ENCODE measurements at regions not wholly inside any gene's neighbourhood (a gene's known extent, or its start where the extent isn't known, plus 50 kb on each side); places are given as distances from the start of the nearest gene placed in this dataset.

- H3K4me2 ChIP-seq (ENCODE audit: low read length): no peak overlapping the region
- no peak overlapping the region for H3K9ac ChIP-seq (ENCODE audit: low read length)
- no peaks in the 10 kb centered on the region for H3K27me3 ChIP-seq (ENCODE audit: insufficient read depth, low read length, poor library complexity)
- H3K27ac ChIP-seq (ENCODE audit: low read depth, low read length): no peak overlapping the region
- no peak overlapping the region for H2AK5ac ChIP-seq (ENCODE audit: low read length)
- H3K79me2 ChIP-seq (ENCODE audit: control insufficient read depth, insufficient read depth, low read length): no peaks in the 10 kb centered on the region
- H3K23ac ChIP-seq (ENCODE audit: low read length): no peak overlapping the region
- H2BK5ac ChIP-seq (ENCODE audit: low read length): no peak overlapping the region
- H3K36me3 ChIP-seq (ENCODE audit: control insufficient read depth, insufficient read depth, low read length): no peaks in the 10 kb centered on the region
- H3K56ac ChIP-seq (ENCODE audit: low read length): no peak overlapping the region
- no peak overlapping the region for H4K5ac ChIP-seq (ENCODE audit: low read length)
- no peak overlapping the region for H3K18ac ChIP-seq (ENCODE audit: low read length)
- no peaks in the 10 kb centered on the region for H3K4me1 ChIP-seq (ENCODE audit: control insufficient read depth, low read depth, low read length)
- no peak overlapping the region for H2BK120ac ChIP-seq (ENCODE audit: low read depth, low read length)
- no peaks in the 10 kb centered on the region for H3K79me1 ChIP-seq (ENCODE audit: low read length)
- no peak overlapping the region for H2BK15ac ChIP-seq (replicated peaks; ENCODE audit: low read depth)
- no peak for DNase-seq
- no peak overlapping the region for H3K4me3 ChIP-seq (ENCODE audit: low read length)
- no peak overlapping the region for H4K8ac ChIP-seq (ENCODE audit: low read depth, low read length)
- H3K4ac ChIP-seq (ENCODE audit: low read depth, low read length): no peak overlapping the region
- WGBS (ENCODE audit: extremely low coverage, insufficient coverage, low lambda C conversion rate): no CpG with 5 or more reads among the region's 2 CpGs
Observed at GRCh38 chr13:50197705-50198104, 182.5 kb downstream of the KCNRG start.

GRCh38 chr13:50198508-50198907 is 183.3 kb downstream of the KCNRG start:
- Histone ChIP-seq H3K79me1 (ENCODE audit: low read length) (no peaks in the 10 kb centered on the region), H3K4me3 (ENCODE audit: low read length) (no peak overlapping the region), H3K4me2 (ENCODE audit: low read length) (no peak overlapping the region), H2BK120ac (ENCODE audit: low read depth, low read length) (no peak overlapping the region), H3K79me2 (ENCODE audit: control insufficient read depth, insufficient read depth, low read length) (no peaks in the 10 kb centered on the region), H3K4me1 (ENCODE audit: control insufficient read depth, low read depth, low read length) (no peaks in the 10 kb centered on the region), H4K5ac (ENCODE audit: low read length) (no peak overlapping the region), H3K4ac (ENCODE audit: low read depth, low read length) (no peak overlapping the region), H3K23ac (ENCODE audit: low read length) (no peak overlapping the region), H3K36me3 (ENCODE audit: control insufficient read depth, insufficient read depth, low read length) (no peaks in the 10 kb centered on the region), H3K56ac (ENCODE audit: low read length) (no peak overlapping the region), H3K9ac (ENCODE audit: low read length) (no peak overlapping the region), H2BK15ac (replicated peaks; ENCODE audit: low read depth) (no peak overlapping the region), H2BK5ac (ENCODE audit: low read length) (no peak overlapping the region), H3K27me3 (ENCODE audit: insufficient read depth, low read length, poor library complexity) (no peaks in the 10 kb centered on the region), H4K8ac (ENCODE audit: low read depth, low read length) (no peak overlapping the region), H2AK5ac (ENCODE audit: low read length) (no peak overlapping the region), H3K18ac (ENCODE audit: low read length) (no peak overlapping the region), H3K27ac (ENCODE audit: low read depth, low read length) (no peak overlapping the region)
- no CpG with 5 or more reads among the region's 2 CpGs for WGBS (ENCODE audit: extremely low coverage, insufficient coverage, low lambda C conversion rate)
- DNase-seq: no peak

GRCh38 chr13:50200569-50200968 is 185.3 kb downstream of the KCNRG start:
- Histone ChIP-seq H3K18ac (ENCODE audit: low read length) (no peak overlapping the region), H2BK5ac (ENCODE audit: low read length) (no peak overlapping the region), H3K23ac (ENCODE audit: low read length) (no peak overlapping the region), H3K27me3 (ENCODE audit: insufficient read depth, low read length, poor library complexity) (no peaks in the 10 kb centered on the region), H3K4me3 (ENCODE audit: low read length) (no peak overlapping the region), H4K8ac (ENCODE audit: low read depth, low read length) (no peak overlapping the region), H3K27ac (ENCODE audit: low read depth, low read length) (no peak overlapping the region), H2BK15ac (replicated peaks; ENCODE audit: low read depth) (no peak overlapping the region), H3K79me1 (ENCODE audit: low read length) (no peaks in the 10 kb centered on the region), H3K79me2 (ENCODE audit: control insufficient read depth, insufficient read depth, low read length) (no peaks in the 10 kb centered on the region), H3K36me3 (ENCODE audit: control insufficient read depth, insufficient read depth, low read length) (no peaks in the 10 kb centered on the region), H4K5ac (ENCODE audit: low read length) (no peak overlapping the region), H3K4me2 (ENCODE audit: low read length) (no peak overlapping the region), H2AK5ac (ENCODE audit: low read length) (no peak overlapping the region), H3K4me1 (ENCODE audit: control insufficient read depth, low read depth, low read length) (no peaks in the 10 kb centered on the region), H3K4ac (ENCODE audit: low read depth, low read length) (no peak overlapping the region), H3K56ac (ENCODE audit: low read length) (no peak overlapping the region), H3K9ac (ENCODE audit: low read length) (no peak overlapping the region), H2BK120ac (ENCODE audit: low read depth, low read length) (no peak overlapping the region)
- no peak for DNase-seq
- no CpG with 5 or more reads among the region's 3 CpGs for WGBS (ENCODE audit: extremely low coverage, insufficient coverage, low lambda C conversion rate)

- whole genome bisulfite sequencing (ENCODE audit: extremely low coverage, insufficient coverage, low lambda C conversion rate): no CpG with 5 or more reads among the region's 3 CpGs
- no peak overlapping the region for H4K5ac ChIP-seq (ENCODE audit: low read length)
- H3K4me3 ChIP-seq (ENCODE audit: low read length): no peak overlapping the region
- no peak overlapping the region for H3K56ac ChIP-seq (ENCODE audit: low read length)
- H3K27ac ChIP-seq (ENCODE audit: low read depth, low read length): no peak overlapping the region
- H3K23ac ChIP-seq (ENCODE audit: low read length): no peak overlapping the region
- no peak overlapping the region for H2BK15ac ChIP-seq (replicated peaks; ENCODE audit: low read depth)
- no peak overlapping the region for H2BK5ac ChIP-seq (ENCODE audit: low read length)
- H3K36me3 ChIP-seq (ENCODE audit: control insufficient read depth, insufficient read depth, low read length): no peaks in the 10 kb centered on the region
- H3K4me1 ChIP-seq (ENCODE audit: control insufficient read depth, low read depth, low read length): no peaks in the 10 kb centered on the region
- H3K18ac ChIP-seq (ENCODE audit: low read length): no peak overlapping the region
- H3K4ac ChIP-seq (ENCODE audit: low read depth, low read length): no peak overlapping the region
- no peak for DNase-seq
- H3K27me3 ChIP-seq (ENCODE audit: insufficient read depth, low read length, poor library complexity): no peaks in the 10 kb centered on the region
- H4K8ac ChIP-seq (ENCODE audit: low read depth, low read length): no peak overlapping the region
- H2BK120ac ChIP-seq (ENCODE audit: low read depth, low read length): no peak overlapping the region
- H3K79me1 ChIP-seq (ENCODE audit: low read length): no peaks in the 10 kb centered on the region
- H3K79me2 ChIP-seq (ENCODE audit: control insufficient read depth, insufficient read depth, low read length): no peaks in the 10 kb centered on the region
- no peak overlapping the region for H3K9ac ChIP-seq (ENCODE audit: low read length)
- no peak overlapping the region for H3K4me2 ChIP-seq (ENCODE audit: low read length)
- no peak overlapping the region for H2AK5ac ChIP-seq (ENCODE audit: low read length)
Observed at GRCh38 chr13:50200988-50201387, 185.7 kb downstream of the KCNRG start.

GRCh38 chr13:50202485-50202884 is 187.2 kb downstream of the KCNRG start:
- no peak overlapping the region for H3K4me2 ChIP-seq (ENCODE audit: low read length)
- H3K9ac ChIP-seq (ENCODE audit: low read length): no peak overlapping the region
- no peak overlapping the region for H3K56ac ChIP-seq (ENCODE audit: low read length)
- H3K4ac ChIP-seq (ENCODE audit: low read depth, low read length): no peak overlapping the region
- no peaks in the 10 kb centered on the region for H3K79me2 ChIP-seq (ENCODE audit: control insufficient read depth, insufficient read depth, low read length)
- no peak overlapping the region for H3K23ac ChIP-seq (ENCODE audit: low read length)
- H3K4me3 ChIP-seq (ENCODE audit: low read length): no peak overlapping the region
- no peak overlapping the region for H2BK15ac ChIP-seq (replicated peaks; ENCODE audit: low read depth)
- DNase-seq: no peak
- H3K18ac ChIP-seq (ENCODE audit: low read length): no peak overlapping the region
- H4K8ac ChIP-seq (ENCODE audit: low read depth, low read length): no peak overlapping the region
- no peaks in the 10 kb centered on the region for H3K36me3 ChIP-seq (ENCODE audit: control insufficient read depth, insufficient read depth, low read length)
- H2BK120ac ChIP-seq (ENCODE audit: low read depth, low read length): no peak overlapping the region
- H3K27ac ChIP-seq (ENCODE audit: low read depth, low read length): no peak overlapping the region
- no peaks in the 10 kb centered on the region for H3K4me1 ChIP-seq (ENCODE audit: control insufficient read depth, low read depth, low read length)
- H3K79me1 ChIP-seq (ENCODE audit: low read length): no peaks in the 10 kb centered on the region
- WGBS (ENCODE audit: extremely low coverage, insufficient coverage, low lambda C conversion rate): no CpG with 5 or more reads among the region's 4 CpGs
- H3K27me3 ChIP-seq (ENCODE audit: insufficient read depth, low read length, poor library complexity): no peaks in the 10 kb centered on the region
- no peak overlapping the region for H2AK5ac ChIP-seq (ENCODE audit: low read length)
- no peak overlapping the region for H4K5ac ChIP-seq (ENCODE audit: low read length)
- no peak overlapping the region for H2BK5ac ChIP-seq (ENCODE audit: low read length)

- Histone ChIP-seq H3K4ac (ENCODE audit: low read depth, low read length) (no peak overlapping the region), H4K8ac (ENCODE audit: low read depth, low read length) (no peak overlapping the region), H3K23ac (ENCODE audit: low read length) (no peak overlapping the region), H2AK5ac (ENCODE audit: low read length) (no peak overlapping the region), H3K56ac (ENCODE audit: low read length) (no peak overlapping the region), H3K4me2 (ENCODE audit: low read length) (no peak overlapping the region), H4K5ac (ENCODE audit: low read length) (no peak overlapping the region), H3K36me3 (ENCODE audit: control insufficient read depth, insufficient read depth, low read length) (no peaks in the 10 kb centered on the region), H3K9ac (ENCODE audit: low read length) (no peak overlapping the region), H3K27ac (ENCODE audit: low read depth, low read length) (no peak overlapping the region), H2BK5ac (ENCODE audit: low read length) (no peak overlapping the region), H3K79me1 (ENCODE audit: low read length) (no peaks in the 10 kb centered on the region), H3K18ac (ENCODE audit: low read length) (no peak overlapping the region), H3K4me3 (ENCODE audit: low read length) (no peak overlapping the region), H3K79me2 (ENCODE audit: control insufficient read depth, insufficient read depth, low read length) (no peaks in the 10 kb centered on the region), H3K4me1 (ENCODE audit: control insufficient read depth, low read depth, low read length) (peaks cover 1% of the 10 kb centered on the region), H2BK15ac (replicated peaks; ENCODE audit: low read depth) (no peak overlapping the region), H2BK120ac (ENCODE audit: low read depth, low read length) (no peak overlapping the region), H3K27me3 (ENCODE audit: insufficient read depth, low read length, poor library complexity) (no peaks in the 10 kb centered on the region)
- WGBS (ENCODE audit: extremely low coverage, insufficient coverage, low lambda C conversion rate): no CpG with 5 or more reads among the region's 1 CpG
- no peak for DNase-seq
Observed at GRCh38 chr13:50203256-50203941, 188.2 kb downstream of the KCNRG start.
